Endothelial cell of umbilical vein (primary cell): ENCODE measurements at regions not wholly inside any gene's neighbourhood (a gene's known extent, or its start where the extent isn't known, plus 50 kb on each side); places are given as distances from the start of the nearest gene placed in this dataset.

Experiments used
- EZH2 ChIP-seq: IDR thresholded peaks from 2 replicates; pipeline ENCODE4 v1.6.1; 2012; ENCODE audit warnings: borderline replicate concordance, low read depth, mild to moderate bottlenecking, moderate library complexity, low read length, inconsistent platforms; ENCODE audit not compliant: severe bottlenecking
- FOS ChIP-seq: IDR thresholded peaks from 2 replicates; pipeline ENCODE4 v1.6.1; 2011; ENCODE audit warnings: mild to moderate bottlenecking, low read length, moderate library complexity, borderline replicate concordance; ENCODE audit not compliant: insufficient read depth
- GATA2 ChIP-seq: IDR thresholded peaks from 2 replicates; pipeline ENCODE4 v1.7.0; 2011; ENCODE audit warnings: low read depth, mild to moderate bottlenecking, moderate library complexity, mixed read lengths, low read length; ENCODE audit not compliant: insufficient read length, insufficient read depth
- MYC ChIP-seq: IDR thresholded peaks from one replicate; pipeline ENCODE4 v1.6.1; 2011; ENCODE audit warnings: mild to moderate bottlenecking, low read depth, low read length
- POLR2A ChIP-seq: IDR thresholded peaks from 2 replicates; pipeline ENCODE4 v1.6.1; 2012; ENCODE audit warnings: low read depth, mild to moderate bottlenecking, control low read depth, low read length
- POLR2AphosphoS5 ChIP-seq: IDR thresholded peaks from 2 replicates; pipeline ENCODE4 v1.6.1; 2012; ENCODE audit warnings: low read depth, mild to moderate bottlenecking, control low read depth, low read length, moderate library complexity; ENCODE audit not compliant: insufficient read depth
- TF ChIP-seq, protein P1 (sequence below), 2 donors: IDR thresholded peaks; 1 replicate in 1 of 2; 2 replicates in 1 of 2; pipeline ENCODE4 v1.5.1; 2011; ENCODE audit warnings: low read length in 2 of 2, mild to moderate bottlenecking in 2 of 2, moderate library complexity in 2 of 2, control low read depth in 1 of 2, inconsistent platforms in 1 of 2, low read depth in 1 of 2; ENCODE audit not compliant: insufficient read depth in 1 of 2; ENCODE audit errors: extremely low read depth in 1 of 2
- TF ChIP-seq, protein P2 (sequence below): IDR thresholded peaks from 2 replicates; pipeline ENCODE4 v1.6.1; 2011; ENCODE audit not compliant: insufficient read depth, insufficient read length

DNA sequence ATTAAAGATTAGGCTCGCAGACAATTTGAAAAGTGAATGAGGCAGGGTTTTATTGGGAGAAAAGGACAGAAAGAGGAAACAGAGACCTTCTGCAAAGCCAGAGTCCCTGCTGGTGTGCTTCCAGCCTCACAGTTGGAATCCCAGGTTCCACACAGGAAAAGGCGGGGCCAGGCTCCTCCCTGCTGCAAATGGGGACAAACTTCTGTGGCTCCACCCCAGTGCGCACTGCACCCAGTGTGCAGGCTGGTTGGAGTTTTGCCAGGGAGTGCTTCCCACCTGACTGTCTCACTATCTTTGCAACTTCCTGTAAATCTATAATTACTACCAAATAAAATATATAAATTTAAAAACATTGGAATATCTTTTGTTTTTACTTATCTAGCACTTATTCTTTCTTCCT is 386.0 kb upstream of the GRIN3A start:
- TF ChIP-seq, protein P1, sequence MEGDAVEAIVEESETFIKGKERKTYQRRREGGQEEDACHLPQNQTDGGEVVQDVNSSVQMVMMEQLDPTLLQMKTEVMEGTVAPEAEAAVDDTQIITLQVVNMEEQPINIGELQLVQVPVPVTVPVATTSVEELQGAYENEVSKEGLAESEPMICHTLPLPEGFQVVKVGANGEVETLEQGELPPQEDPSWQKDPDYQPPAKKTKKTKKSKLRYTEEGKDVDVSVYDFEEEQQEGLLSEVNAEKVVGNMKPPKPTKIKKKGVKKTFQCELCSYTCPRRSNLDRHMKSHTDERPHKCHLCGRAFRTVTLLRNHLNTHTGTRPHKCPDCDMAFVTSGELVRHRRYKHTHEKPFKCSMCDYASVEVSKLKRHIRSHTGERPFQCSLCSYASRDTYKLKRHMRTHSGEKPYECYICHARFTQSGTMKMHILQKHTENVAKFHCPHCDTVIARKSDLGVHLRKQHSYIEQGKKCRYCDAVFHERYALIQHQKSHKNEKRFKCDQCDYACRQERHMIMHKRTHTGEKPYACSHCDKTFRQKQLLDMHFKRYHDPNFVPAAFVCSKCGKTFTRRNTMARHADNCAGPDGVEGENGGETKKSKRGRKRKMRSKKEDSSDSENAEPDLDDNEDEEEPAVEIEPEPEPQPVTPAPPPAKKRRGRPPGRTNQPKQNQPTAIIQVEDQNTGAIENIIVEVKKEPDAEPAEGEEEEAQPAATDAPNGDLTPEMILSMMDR (IDR thresholded peaks at IDR 0.05; ENCODE audit: extremely low read depth in 1 of 2, insufficient read depth in 1 of 2, low read depth in 1 of 2, low read length in 2 of 2) = no peak
- TF ChIP-seq FOS (no peak), POLR2A (no peak), MYC (no peak), EZH2 (no peak), POLR2AphosphoS5 (no peak), GATA2 (no peak)
- TF ChIP-seq, protein P2, sequence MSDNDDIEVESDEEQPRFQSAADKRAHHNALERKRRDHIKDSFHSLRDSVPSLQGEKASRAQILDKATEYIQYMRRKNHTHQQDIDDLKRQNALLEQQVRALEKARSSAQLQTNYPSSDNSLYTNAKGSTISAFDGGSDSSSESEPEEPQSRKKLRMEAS = no peak
